ENCODE measurements at regions not wholly inside any gene's neighbourhood (a gene's known extent, or its start where the extent isn't known, plus 50 kb on each side); places are given as distances from the start of the nearest gene placed in this dataset.

DNA sequence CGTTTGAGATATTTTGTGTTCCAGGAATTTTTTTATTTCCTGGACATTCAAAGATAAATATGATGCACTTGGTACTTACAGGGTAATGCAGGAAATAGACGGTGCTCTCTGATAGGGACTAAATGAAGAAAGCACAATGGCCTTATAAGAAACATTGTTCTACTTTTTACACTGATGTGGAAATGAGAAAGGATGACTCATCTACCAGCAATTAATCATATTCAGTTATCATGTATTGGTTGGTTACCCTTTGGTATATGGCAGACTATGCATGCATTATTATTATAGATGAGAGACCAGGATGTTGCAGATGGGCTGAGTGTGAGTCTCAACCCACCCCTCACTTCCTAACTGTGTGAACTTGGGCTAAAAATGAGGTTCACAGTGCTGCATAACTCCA lies 222.2 kb downstream of the FLRT2 start:
- DNase-seq (ENCODE audit: low spot score) = no peak

DNA sequence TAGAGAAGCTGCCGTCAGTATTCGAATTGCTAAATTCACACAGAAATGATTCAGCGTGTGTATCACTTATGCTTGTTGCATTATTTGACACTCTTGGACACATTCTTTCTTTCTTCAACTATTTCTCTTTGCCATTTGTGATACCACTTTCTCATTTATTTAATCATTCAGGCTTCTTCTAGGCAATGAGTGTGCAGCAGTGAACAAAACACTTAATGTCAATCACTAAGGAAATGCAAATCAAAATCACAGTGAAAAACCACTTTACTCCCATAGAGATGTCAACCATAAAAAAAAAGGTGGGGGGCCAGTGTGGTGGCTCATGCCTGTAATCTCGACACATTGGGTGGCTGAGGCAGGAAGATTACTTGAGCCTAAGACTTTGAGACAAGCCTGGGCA lies 214.6 kb downstream of the FLRT2 start:
- DNase-seq (ENCODE audit: low spot score) = no peak

DNA sequence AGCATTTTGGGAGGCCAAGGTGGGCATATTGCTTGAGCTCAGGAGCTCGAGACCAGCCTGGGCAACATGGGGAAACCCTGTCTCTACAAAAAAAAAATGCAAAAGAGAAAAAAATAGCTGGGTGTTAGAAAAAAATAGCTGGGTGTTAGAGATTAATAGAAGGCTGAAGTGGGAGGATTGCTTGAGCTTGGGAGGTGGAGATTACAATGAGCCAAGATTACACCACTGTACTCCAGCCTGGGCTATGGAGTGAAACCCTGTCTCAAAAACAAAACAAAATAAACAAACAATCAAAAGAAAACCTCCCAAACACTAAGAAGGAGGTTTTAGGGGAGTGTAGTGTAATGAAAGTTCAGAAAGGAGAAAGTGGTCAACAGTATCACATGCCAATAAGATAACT lies 202.1 kb downstream of the FLRT2 start:
- no peak for DNase-seq (ENCODE audit: low spot score)

GRCh38 chr14:85731186-85731585 lies 201.2 kb downstream of the FLRT2 start:
- DNase-seq (ENCODE audit: low spot score) = no peak

DNA sequence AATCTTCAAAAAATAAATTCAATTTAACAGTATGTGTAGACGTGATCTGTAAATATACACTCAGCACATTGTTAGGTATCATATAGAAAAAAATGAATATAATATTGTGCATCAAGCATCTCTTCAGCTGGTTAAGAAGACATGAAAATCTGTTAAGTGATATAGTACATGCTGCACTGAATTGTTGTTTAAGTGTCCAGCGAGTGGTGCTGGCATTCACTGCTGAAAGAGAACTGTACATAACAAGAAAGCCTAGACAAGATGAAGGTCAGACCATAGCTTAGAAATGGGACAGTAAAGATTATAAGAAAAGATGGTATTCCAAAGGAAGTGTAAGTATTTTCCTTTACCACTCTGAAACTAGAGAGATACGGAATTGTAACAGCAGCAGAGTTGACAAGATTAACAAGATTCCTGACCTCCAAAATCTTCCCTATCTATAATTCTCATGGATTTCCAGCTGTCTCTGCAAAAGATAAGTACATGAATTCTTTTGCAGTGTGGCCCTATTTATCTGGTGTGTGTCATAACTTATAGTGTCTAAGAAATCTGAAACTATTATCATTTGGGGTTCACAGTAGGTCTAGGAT lies 198.6 kb downstream of the FLRT2 start:
- DNase-seq (ENCODE audit: low spot score) = no peak

DNA sequence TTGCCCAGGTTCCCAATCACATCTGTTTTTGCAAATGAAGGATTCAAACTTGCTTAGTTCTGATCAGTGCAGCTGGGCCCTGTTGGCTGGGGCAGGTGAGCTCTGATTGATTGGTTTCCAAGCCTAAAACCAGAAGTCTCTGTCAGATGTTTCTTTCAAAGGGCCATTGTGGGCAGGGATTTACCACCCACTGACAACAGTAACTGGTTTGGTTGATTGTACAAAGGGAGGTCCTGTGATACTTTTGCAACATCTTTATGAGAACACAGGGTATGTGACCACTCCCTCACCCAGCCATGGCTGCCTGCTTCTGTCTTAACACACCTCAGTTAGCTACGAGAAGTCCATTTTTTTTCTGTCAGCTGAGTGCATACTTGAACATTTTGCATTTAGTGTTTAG lies 184.1 kb downstream of the FLRT2 start:
- no peak for DNase-seq (ENCODE audit: low spot score)

DNA sequence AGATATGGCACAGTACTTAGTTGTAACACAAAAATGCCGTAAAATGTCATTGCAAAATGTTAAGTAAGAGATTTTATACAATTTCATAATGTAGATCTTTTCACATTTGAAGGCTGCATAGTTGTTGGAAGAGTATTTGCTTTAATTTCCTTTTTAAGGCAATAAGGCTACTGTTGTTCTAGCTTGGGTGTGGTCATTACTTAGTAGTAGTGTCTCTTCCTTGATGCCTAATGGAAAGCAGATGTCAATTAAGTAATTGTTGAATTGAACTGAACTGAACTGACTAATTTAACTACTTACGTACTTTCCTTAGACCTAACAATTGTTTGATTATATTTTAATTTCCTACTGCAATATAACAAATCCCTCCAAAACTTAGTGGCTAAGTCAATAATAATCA lies 181.7 kb downstream of the FLRT2 start:
- no peak for DNase-seq (ENCODE audit: low spot score)

All from Ammon's horn (tissue), 1 donor.